Mucosa of descending colon (tissue), 3 donors: ENCODE measurements at regions not wholly inside any gene's neighbourhood (a gene's known extent, or its start where the extent isn't known, plus 50 kb on each side); places are given as distances from the start of the nearest gene placed in this dataset.

Source experiments
- ATAC-seq: fragments of 200-7000 bp; cut with Tn5 transposase; one replicate; pipeline ENCODE4 v1.9.1; 2020; ENCODE audit warnings: mild to moderate bottlenecking, moderate library complexity
- DNase-seq, 3 donors: peaks; one replicate each; pipeline ENCODE4 v3.0.0-alpha.2; 2020
- H3K36me3 ChIP-seq: fragments of 200-600 bp; one replicate; pipeline ENCODE4 v1.8.0; 2021; ENCODE audit warnings: low read depth, mild to moderate bottlenecking
- H3K4me1 ChIP-seq: fragments of 200-600 bp; one replicate; pipeline ENCODE4 v1.8.0; 2021; ENCODE audit warnings: low read depth, mild to moderate bottlenecking
- H3K4me3 ChIP-seq: fragments of 200-600 bp; one replicate; pipeline ENCODE4 v1.8.0; 2021; ENCODE audit warnings: mild to moderate bottlenecking
- H3K9me3 ChIP-seq: fragments of 200-600 bp; one replicate; pipeline ENCODE4 v1.8.0; 2021; ENCODE audit warnings: mild to moderate bottlenecking
- intact Hi-C, 2 donors: fragments of 100-400 bp; cut with DNase I in 1 of 2; cut with micrococcal nuclease in 1 of 2; formaldehyde crosslinking; loops; one replicate each; pipeline versions ENCODE4 v1.11.0 to v1.11.1; 2022; cut with DNase I, micrococcal nuclease
- TF ChIP-seq, protein P1 (sequence below): fragments of 200-600 bp; IDR thresholded peaks from one replicate; pipeline ENCODE4 v1.8.0; 2022; ENCODE audit warnings: antibody characterized with exemption, mild to moderate bottlenecking
- donor health status: DM: no; HTN: no; CAD: no; lungs with moderate emphysema.
- donor health status: DM: no; HTN: no; CAD: no.
- donor health status: DM: no; HTN: yes; CAD: no.

DNA sequence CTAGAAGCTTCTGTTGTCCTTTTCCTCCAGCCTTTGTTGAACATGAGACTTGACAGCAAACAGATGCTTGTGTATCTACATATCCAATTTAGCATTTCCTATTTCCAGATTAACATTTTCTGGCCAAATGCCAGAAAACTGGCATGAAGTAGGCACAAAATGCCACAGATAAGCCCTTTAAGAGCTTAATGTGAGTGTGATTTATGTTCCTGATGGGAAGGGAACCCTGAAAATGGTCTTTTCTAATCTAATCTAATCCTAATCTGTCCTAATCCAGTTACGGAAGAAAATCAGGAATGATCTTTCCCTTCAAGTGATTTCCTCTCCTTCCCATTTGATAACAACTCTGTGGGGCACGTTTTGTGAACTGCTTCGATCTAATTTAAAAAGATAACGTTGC lies 133.0 kb upstream of the C1QTNF7 start:
- H3K4me1 ChIP-seq, result no peaks in the 10 kb centered on the region
- H3K36me3 ChIP-seq, result no peaks in the 10 kb centered on the region
- no peak overlapping the region for H3K4me3 ChIP-seq
- DNase-seq (no peak), ATAC-seq (no peak)
- TF ChIP-seq, protein P1, sequence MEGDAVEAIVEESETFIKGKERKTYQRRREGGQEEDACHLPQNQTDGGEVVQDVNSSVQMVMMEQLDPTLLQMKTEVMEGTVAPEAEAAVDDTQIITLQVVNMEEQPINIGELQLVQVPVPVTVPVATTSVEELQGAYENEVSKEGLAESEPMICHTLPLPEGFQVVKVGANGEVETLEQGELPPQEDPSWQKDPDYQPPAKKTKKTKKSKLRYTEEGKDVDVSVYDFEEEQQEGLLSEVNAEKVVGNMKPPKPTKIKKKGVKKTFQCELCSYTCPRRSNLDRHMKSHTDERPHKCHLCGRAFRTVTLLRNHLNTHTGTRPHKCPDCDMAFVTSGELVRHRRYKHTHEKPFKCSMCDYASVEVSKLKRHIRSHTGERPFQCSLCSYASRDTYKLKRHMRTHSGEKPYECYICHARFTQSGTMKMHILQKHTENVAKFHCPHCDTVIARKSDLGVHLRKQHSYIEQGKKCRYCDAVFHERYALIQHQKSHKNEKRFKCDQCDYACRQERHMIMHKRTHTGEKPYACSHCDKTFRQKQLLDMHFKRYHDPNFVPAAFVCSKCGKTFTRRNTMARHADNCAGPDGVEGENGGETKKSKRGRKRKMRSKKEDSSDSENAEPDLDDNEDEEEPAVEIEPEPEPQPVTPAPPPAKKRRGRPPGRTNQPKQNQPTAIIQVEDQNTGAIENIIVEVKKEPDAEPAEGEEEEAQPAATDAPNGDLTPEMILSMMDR, result no peak
- intact Hi-C loops, result no loop called here
- H3K9me3 ChIP-seq, result no peaks in the 10 kb centered on the region

DNA sequence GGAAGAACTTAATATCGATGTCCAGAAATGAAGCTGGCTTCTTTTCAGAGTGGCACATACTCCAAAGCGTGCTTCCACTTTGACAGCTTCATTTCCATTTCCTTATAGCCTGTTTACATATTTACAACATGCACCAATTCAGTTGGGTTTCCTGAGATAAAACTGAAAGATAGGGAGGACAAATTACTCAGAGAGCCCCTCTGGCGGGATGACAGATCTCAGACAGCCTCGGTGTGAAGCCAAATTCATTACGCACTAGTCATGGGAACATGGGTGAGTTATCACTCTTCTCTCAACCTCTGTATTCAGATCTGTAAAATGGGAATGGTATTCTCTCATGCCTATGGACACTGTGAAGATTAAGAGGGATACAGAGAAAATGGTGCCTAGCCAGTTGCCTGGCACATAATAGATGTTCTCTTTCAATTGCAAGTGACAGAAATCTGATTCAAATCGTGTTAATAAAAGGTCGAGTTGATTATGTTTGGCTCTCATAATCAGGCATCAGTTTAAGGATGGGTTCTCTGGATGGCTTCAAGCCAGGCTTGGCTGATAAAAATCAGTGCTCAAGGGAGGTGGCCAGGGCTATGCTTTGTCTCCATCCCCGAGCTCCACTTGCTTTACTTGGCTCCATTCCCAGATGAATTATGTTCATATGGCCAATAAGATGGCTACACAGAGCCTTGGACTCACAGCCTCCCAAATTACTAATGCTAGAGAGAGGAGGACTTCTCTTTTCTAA lies 132.2 kb upstream of the C1QTNF7 start:
- H3K36me3 ChIP-seq, result no peaks in the 10 kb centered on the region

DNA sequence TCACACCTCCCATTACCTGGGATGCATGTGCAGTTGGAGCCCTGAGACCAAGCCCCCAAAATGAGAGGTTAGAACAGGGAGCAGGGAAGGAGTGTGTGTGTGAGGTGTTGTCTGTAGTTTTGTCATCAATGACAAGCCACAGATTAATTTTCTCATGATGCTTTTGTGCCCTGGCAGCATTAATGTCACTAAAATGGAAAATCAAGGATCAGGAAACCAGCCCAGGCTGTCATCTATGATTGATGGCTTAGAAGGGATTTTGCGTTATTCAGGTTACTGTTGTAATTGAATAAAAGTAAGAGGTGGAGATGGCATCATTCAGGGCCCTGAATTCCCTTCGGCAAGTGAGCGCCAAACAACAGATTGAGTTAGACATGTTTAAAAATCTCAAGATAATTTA lies 130.5 kb upstream of the C1QTNF7 start:
- TF ChIP-seq, protein P1, result no peak
- Histone ChIP-seq H3K36me3 (no peaks in the 10 kb centered on the region), H3K4me3 (no peak overlapping the region), H3K4me1 (no peaks in the 10 kb centered on the region), H3K9me3 (no peaks in the 10 kb centered on the region)
- DNase-seq (no peak), ATAC-seq (no peak)
- intact Hi-C loops, result no loop called here

More for the DNA sequence above, 132.2 kb upstream of the C1QTNF7 start:
- Histone ChIP-seq H3K4me1 (no peaks in the 10 kb centered on the region), H3K4me3 (no peak overlapping the region), H3K9me3 (no peaks in the 10 kb centered on the region)
- DNase-seq (no peak), ATAC-seq (no peak)
- TF ChIP-seq, protein P1, result no peak
- intact Hi-C loops, result no loop called here

DNA sequence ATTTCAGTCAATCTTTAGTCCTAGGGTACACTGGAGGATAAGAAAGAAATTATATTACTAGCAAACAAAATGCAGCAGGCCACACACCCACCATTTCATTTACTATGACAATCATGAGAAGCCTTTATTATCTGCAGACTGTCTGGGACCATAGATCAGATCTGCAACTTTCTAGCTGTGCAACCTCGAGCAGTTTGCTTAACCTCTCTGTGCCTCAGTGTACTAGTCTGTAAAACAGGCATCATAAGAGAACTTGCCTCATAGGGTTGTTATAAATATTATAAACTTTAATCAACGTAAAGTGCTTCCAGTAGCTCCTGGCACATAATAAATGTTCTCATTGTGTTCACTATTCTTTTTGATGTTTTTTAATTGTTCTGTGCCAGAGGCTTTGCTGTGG lies 128.2 kb upstream of the C1QTNF7 start:
- TF ChIP-seq, protein P1, result no peak
- no peak for DNase-seq
- Histone ChIP-seq H3K4me1 (no peaks in the 10 kb centered on the region), H3K4me3 (no peak overlapping the region), H3K9me3 (no peaks in the 10 kb centered on the region), H3K36me3 (no peaks in the 10 kb centered on the region)
- ATAC-seq, result no peak
- intact Hi-C loops, result no loop called here

DNA sequence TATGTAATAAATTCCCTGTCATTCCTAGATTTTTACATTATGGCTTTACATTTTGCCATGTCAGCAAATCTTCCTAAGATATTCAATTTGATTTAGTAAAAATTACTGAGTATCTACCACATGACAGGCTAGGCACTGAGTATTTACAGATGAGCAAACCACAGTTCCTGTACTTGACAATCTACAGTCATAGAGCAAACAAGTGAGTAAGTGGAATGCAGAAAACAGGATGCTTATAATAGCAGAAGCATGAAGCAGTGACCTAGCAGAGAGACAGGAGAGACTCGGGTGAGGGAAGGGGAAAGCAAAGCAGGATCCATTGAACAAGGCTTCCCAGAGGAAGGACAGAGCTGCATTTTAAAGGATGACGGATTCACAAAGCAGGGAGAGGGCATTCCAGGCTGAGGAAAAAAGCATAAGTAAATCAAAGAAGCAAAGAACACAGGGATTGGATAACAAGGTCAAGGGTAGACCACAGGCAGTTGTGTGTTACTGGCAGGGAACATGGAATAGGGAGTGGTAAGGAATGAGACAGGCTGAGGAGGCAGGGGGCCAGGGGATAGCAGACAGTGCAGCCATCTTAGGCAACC lies 124.7 kb upstream of the C1QTNF7 start:
- Histone ChIP-seq H3K4me3 (no peak overlapping the region), H3K36me3 (no peaks in the 10 kb centered on the region), H3K4me1 (no peaks in the 10 kb centered on the region), H3K9me3 (no peaks in the 10 kb centered on the region)
- DNase-seq, result no peak
- TF ChIP-seq, protein P1, result no peak
- no peak for ATAC-seq
- intact Hi-C loops, result no loop called here
